SJCRH30 (cell line): ENCODE measurements at regions not wholly inside any gene's neighbourhood (a gene's known extent, or its start where the extent isn't known, plus 50 kb on each side); places are given as distances from the start of the nearest gene placed in this dataset.
"Not testable (repeated sequence)": the region's sequence is repeated elsewhere in the genome, so short reads cannot be mapped to it uniquely, and the experiment has no call there.

Source experiments
- DNase-seq, 2 experiments: peaks; one replicate each; pipeline ENCODE4 v3.0.0-alpha.2; 2015 to 2020
- H3K27ac ChIP-seq: fragments of 250-450 bp; sonication (Bioruptor Pico); 2 replicates; pipeline ENCODE4 v1.5.1; 2020; ENCODE audit warnings: mild to moderate bottlenecking, moderate library complexity
- H3K27me3 ChIP-seq: fragments of 250-450 bp; sonication (Bioruptor Pico); 2 replicates; pipeline ENCODE4 v1.5.1; 2020; ENCODE audit warnings: mild to moderate bottlenecking, moderate library complexity
- H3K36me3 ChIP-seq: fragments of 250-450 bp; sonication (Bioruptor Pico); 2 replicates; pipeline ENCODE4 v1.5.1; 2020; ENCODE audit warnings: mild to moderate bottlenecking, moderate library complexity
- H3K4me1 ChIP-seq: fragments of 250-450 bp; sonication (Bioruptor Pico); 2 replicates; pipeline ENCODE4 v1.5.1; 2020; ENCODE audit warnings: mild to moderate bottlenecking, moderate library complexity
- H3K4me3 ChIP-seq: fragments of 250-450 bp; sonication (Bioruptor Pico); 2 replicates; pipeline ENCODE4 v1.5.1; 2020; ENCODE audit warnings: mild to moderate bottlenecking, moderate library complexity
- H3K9me3 ChIP-seq: fragments of 250-450 bp; sonication (Bioruptor Pico); replicated peaks from 2 replicates; pipeline ENCODE4 v1.5.1; 2020; ENCODE audit warnings: mild to moderate bottlenecking, moderate library complexity

DNA sequence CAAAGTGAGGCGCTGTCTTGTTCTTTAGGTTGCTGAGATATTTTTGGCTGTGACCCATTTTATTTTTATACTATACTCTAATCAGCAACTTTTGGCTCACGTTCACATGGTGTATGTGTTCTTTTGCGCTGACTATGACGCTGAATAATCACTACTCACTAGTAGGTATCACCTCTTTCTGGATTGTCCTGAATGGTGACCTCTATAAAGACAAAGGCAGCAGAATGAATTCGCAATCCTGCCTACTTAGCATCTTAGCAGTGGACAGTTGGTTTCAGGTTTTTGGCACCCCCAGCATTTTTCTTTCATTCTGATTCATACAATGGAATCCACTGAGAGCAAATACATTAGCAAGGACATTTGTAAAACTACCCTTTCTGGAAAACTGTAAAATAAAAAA, 351.3 kb downstream of the JRKL start:
- Histone ChIP-seq H3K4me3 (no peak overlapping the region), H3K27ac (no peak overlapping the region), H3K36me3 (no peaks in the 10 kb centered on the region), H3K27me3 (no peaks in the 10 kb centered on the region), H3K4me1 (no peaks in the 10 kb centered on the region), H3K9me3 (no peaks in the 10 kb centered on the region)
- DNase-seq, result no peak

DNA sequence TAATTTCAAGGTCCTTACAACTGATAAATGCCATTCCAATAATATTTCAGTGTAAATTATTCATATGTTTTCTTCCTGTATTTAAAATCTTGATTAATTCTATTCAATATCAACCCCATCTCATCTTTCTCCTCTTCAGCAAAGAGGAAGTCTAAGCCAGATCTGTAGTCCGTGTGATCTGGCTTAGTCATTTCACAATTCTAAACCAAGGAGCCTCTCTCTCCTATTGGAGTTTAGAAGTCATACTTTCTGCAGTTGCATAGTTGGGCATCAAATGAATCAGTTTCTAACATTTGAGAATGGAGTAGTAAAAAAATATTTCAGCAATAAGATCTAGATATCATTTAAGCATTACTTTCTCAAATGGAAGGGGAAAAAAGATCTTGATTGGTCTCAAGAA, 354.9 kb downstream of the JRKL start:
- Histone ChIP-seq H3K4me3 (no peak overlapping the region), H3K9me3 (no peaks in the 10 kb centered on the region), H3K4me1 (no peaks in the 10 kb centered on the region), H3K27me3 (no peaks in the 10 kb centered on the region), H3K27ac (no peak overlapping the region), H3K36me3 (no peaks in the 10 kb centered on the region)
- DNase-seq, result no peak

DNA sequence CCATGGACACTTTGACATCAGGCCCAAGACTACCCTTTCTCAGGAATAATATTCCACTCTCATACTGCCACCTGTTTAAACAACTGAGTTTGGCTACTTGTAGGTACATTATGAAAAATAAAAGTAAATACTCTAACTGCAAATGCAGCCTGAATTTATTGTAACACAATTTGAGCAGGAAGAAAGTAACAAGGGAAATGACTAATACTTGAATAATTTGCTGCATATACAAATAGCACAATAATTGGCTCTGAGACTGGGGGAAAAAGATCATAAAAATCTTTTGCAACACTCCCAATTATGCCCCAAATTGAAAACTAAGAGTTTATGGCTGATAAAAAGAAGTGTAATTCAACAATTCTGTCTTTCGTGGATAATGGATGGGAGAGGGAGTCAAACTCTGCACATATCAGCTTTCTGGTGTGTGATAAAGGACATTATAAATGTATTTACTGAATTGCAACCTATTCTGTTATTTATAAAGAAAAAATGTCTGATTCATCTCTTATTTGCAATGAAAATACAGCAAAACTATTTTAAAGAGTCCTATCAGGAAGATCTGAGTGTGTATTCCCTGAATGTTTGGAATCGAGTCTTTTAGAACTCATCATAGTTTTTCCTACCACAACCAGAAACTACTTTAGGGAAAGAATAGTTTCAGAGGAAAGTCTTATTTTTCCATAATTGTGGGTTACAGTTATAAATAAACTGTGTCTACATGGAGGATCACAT, 359.0 kb downstream of the JRKL start:
- Histone ChIP-seq H3K27me3 (no peaks in the 10 kb centered on the region), H3K4me1 (no peaks in the 10 kb centered on the region), H3K4me3 (no peak overlapping the region), H3K36me3 (no peaks in the 10 kb centered on the region), H3K9me3 (no peaks in the 10 kb centered on the region), H3K27ac (no peak overlapping the region)
- DNase-seq, result no peak

DNA sequence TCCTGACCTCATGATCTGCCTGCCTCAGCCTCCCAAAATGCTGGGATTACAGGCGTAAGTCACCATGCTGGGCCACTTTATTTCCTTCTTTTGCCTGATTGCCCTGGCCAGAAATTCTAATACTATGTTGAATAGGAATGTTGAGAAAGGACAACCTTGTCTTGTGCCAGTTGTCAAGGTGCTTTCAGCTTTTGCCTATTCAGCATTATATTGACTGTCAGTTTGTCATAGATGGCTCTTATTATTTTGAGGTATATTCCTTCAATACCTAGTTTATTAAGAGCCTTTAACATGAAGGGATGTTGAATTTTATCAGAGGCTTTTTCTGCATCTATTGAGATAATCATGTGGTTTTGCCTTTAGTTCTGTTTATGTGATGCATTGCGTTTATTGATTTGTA, 362.0 kb downstream of the JRKL start:
- H3K4me3 ChIP-seq, H3K9me3 ChIP-seq, H3K4me1 ChIP-seq, H3K27ac ChIP-seq, H3K36me3 ChIP-seq, DNase-seq, H3K27me3 ChIP-seq: not testable (repeated sequence)

DNA sequence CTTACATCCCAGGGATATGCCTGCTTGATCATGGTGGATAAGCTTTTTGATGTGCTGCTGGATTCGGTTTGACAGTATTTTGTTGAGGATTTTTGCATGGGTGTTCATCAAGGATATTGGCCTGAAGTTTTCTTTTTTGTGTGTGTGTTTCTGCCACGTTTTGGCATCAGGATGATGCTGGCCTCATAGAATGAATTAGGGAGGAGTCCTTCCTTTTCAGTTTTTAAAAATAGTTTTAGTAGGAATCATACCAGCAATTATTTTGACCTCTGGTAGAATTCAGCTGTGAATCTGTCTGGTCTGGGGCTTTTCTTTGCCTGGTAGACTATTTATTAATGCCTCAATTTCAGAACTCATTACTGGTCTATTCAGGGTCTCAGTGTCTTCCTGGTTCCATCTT, 362.4 kb downstream of the JRKL start:
- Histone ChIP-seq H3K36me3 (no peaks in the 10 kb centered on the region), H3K27ac (no peak overlapping the region), H3K4me1 (no peaks in the 10 kb centered on the region), H3K9me3 (no peaks in the 10 kb centered on the region), H3K27me3 (no peaks in the 10 kb centered on the region), H3K4me3 (no peak overlapping the region)
- DNase-seq, result no peak

DNA sequence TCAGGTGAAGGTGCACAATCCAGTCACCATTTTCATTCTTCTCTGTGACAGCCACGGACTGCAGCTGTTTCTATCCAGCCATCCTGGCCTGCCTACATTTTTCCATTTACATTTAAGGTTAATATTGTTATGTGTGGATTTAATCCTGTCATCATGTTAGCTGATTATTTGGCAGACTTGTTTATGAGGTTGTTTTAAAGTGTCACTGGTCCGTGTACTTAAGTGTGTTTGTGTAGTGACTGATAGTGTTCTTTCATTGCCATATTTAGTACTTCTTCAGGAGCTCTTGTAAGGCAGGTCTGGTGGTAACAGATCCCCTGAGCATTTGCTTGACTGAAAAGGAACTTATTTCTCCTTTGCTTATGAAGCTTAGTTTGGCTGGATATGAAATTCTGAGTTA, 364.2 kb downstream of the JRKL start:
- H3K9me3 ChIP-seq, result no peaks in the 10 kb centered on the region
- H3K36me3 ChIP-seq, result no peaks in the 10 kb centered on the region
- no peak for DNase-seq

DNA sequence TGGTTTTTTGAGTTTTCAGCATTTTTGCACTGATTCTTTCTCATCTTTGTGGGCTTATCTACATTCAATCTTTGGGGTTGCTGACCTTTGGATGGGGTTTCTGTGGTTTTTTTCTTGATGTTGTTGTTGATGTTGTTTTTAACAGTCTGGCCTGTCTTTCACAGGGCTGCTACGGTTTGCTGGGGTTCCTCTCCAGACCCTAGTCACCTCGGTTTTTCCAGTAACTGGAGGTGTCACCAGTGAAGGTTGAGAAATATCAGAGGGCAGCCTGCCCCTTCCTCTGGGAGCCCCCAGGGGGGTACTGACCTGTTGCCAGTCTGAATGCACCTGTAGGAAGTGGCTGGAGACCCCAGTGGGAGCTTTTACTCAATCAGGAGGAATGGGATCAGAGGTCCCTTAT, 365.4 kb downstream of the JRKL start:
- no peaks in the 10 kb centered on the region for H3K9me3 ChIP-seq
- H3K36me3 ChIP-seq, result no peaks in the 10 kb centered on the region
- H3K4me3 ChIP-seq, result no peak overlapping the region
- no peaks in the 10 kb centered on the region for H3K27me3 ChIP-seq
- H3K4me1 ChIP-seq, result no peaks in the 10 kb centered on the region
- DNase-seq, result no peak
- no peak overlapping the region for H3K27ac ChIP-seq

More for the DNA sequence above, 364.2 kb downstream of the JRKL start:
- H3K27ac ChIP-seq, result no peak overlapping the region
- H3K27me3 ChIP-seq, result no peaks in the 10 kb centered on the region
- no peaks in the 10 kb centered on the region for H3K4me1 ChIP-seq
- H3K4me3 ChIP-seq, result no peak overlapping the region

DNA sequence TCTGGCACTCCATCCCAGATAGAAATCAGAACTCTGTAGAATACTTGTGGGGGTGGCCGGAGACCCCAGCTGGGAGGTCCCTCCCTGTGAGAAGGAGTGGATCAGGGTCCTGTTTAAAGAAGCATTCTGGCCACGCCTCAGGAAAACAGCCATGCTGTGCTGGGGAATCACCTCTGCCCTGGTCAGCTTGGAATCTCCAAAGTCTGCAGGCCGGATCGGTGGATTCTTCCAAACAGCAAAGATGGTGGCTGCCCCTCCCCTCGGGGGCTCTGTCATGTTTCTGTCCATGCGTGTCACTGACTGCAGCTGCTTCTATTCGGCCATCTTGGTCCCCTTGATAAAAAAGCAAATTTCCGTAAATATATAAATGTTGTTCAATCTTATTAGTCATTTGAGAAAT, 365.9 kb downstream of the JRKL start:
- no peaks in the 10 kb centered on the region for H3K9me3 ChIP-seq
- no peaks in the 10 kb centered on the region for H3K36me3 ChIP-seq
- H3K27ac ChIP-seq, result no peak overlapping the region
- DNase-seq, result no peak
- H3K4me1 ChIP-seq, result no peaks in the 10 kb centered on the region
- no peaks in the 10 kb centered on the region for H3K27me3 ChIP-seq
- H3K4me3 ChIP-seq, result no peak overlapping the region

DNA sequence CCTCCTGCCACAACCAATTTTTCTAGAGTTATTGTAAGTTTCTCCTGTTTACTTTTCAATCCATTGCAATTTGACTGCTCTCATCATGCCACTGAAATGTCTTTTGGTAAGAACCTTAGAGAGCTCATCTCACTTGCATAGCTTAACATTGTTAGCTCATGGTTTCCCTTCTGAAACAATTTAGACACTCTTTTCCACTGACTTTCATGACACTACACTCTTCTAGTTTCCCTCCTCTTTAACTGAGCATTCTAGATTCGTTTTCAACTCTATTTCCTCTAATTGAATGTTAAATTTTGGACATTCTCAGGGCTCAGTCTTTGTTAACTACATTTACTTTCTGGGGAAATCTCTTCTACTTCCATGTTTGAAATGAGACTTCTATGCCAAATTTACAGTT, 369.1 kb downstream of the JRKL start:
- H3K4me3 ChIP-seq, result no peak overlapping the region
- H3K9me3 ChIP-seq, result no peaks in the 10 kb centered on the region
- H3K27me3 ChIP-seq, result no peaks in the 10 kb centered on the region

DNA sequence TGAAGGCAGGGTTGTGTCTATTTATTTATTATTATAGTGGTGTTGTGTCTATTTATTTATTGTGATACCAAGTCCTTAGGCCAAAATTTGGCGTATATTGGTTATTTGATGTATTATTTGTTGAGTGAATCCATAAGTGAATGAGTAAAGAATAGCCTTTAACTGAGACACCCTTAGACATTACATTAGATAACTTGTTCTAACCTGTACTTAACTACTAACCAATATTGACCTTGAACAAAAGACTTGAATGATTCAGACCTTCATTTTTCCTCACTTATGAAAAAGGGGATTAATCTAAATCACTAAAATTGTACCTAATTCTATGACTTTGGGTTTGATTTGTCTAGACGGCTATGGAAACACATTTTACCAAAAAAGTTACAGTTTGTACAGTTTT, 370.5 kb downstream of the JRKL start:
- no peak for DNase-seq
- no peaks in the 10 kb centered on the region for H3K36me3 ChIP-seq
- H3K27me3 ChIP-seq, result no peaks in the 10 kb centered on the region
- no peaks in the 10 kb centered on the region for H3K4me1 ChIP-seq
- H3K9me3 ChIP-seq, result no peaks in the 10 kb centered on the region
- no peak overlapping the region for H3K27ac ChIP-seq
- no peak overlapping the region for H3K4me3 ChIP-seq

More for the DNA sequence above, 369.1 kb downstream of the JRKL start:
- Histone ChIP-seq H3K27ac (no peak overlapping the region), H3K36me3 (no peaks in the 10 kb centered on the region), H3K4me1 (no peaks in the 10 kb centered on the region)
- DNase-seq, result no peak

DNA sequence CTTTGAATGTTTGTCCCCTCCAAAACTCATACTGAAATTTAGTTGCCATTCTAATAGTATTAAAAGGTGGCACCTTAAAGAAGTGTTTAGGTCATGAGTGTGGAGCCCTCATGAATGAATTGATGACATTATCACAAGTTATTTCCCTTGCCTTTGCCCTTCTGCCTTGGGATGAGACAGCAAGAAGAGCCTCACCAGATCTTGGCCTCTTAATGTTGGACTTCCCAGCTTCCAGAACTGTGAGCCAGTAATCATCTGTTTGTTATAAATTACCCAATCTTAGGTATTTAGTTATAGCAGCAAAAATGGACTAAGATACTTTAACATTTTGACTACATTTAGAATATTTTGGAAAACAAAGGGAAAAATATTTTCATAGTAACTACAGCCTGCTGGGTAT, 371.0 kb downstream of the JRKL start:
- DNase-seq, result no peak
- Histone ChIP-seq H3K4me3 (no peak overlapping the region), H3K27ac (no peak overlapping the region), H3K27me3 (no peaks in the 10 kb centered on the region), H3K4me1 (no peaks in the 10 kb centered on the region), H3K36me3 (no peaks in the 10 kb centered on the region), H3K9me3 (no peaks in the 10 kb centered on the region)

DNA sequence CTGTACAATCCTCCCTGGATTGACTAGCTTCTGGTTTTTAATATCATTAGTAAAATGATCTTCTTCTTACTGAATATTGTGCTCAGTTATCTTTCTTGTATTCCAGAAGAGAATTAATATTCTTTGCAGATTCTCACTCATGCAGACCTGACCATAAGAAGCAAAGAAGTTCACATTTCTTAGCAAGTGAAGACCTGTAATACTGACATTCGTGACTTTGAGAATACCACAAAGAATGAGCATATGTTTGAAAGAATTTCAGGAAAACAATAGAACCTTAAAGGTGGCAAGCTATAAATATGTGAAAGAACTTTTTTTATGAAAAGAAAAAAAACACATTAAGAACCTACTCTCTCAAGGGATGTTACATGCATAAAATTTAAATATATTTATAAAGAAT, 371.6 kb downstream of the JRKL start:
- Histone ChIP-seq H3K27ac (no peak overlapping the region), H3K4me3 (no peak overlapping the region)
- no peak for DNase-seq

DNA sequence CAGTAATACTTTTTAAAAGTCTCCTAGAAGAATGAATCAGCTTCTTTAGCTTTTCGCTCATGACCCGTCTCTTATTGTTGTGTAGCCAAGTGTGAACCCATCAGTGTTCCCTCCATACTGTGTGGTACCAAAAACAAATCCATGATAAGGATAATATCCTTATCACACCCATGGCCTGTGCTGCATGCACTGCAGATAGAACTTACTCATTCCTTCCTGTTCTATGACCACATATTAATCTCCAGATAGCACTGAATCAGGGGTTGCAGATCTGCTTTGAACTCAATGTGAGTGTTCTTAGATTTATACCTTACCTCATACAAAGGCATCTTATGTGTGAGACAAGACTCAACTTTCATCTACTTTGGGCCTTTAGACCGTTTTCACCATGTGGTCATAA, 373.4 kb downstream of the JRKL start:
- H3K27me3 ChIP-seq, result no peaks in the 10 kb centered on the region
- H3K36me3 ChIP-seq, result no peaks in the 10 kb centered on the region
- DNase-seq, result no peak
- no peaks in the 10 kb centered on the region for H3K4me1 ChIP-seq
- H3K4me3 ChIP-seq, result no peak overlapping the region
- no peaks in the 10 kb centered on the region for H3K9me3 ChIP-seq
- no peak overlapping the region for H3K27ac ChIP-seq

More for the DNA sequence above, 371.6 kb downstream of the JRKL start:
- H3K9me3 ChIP-seq, result no peaks in the 10 kb centered on the region
- H3K4me1 ChIP-seq, result no peaks in the 10 kb centered on the region
- no peaks in the 10 kb centered on the region for H3K27me3 ChIP-seq
- no peaks in the 10 kb centered on the region for H3K36me3 ChIP-seq

DNA sequence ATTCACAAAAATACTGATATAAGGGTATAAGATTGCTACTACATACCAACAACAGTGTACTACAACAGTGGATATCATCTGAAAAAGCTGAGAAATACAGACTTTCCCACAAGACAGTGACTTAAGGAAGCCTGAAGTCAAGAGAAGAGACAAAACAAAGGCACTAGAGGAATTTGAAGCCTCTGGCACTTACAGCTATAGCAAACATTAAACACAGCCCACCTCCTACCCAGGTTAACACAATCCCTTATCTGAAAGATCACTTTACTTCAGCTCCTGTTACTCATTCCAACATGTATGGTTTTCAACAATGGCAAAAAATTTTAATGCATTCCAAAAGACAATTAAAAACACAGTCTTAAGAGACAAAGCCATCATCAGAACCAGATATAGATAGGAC, 388.5 kb downstream of the JRKL start:
- no peak for DNase-seq
- Histone ChIP-seq H3K27ac (no peak overlapping the region), H3K4me3 (no peak overlapping the region), H3K4me1 (no peaks in the 10 kb centered on the region), H3K27me3 (no peaks in the 10 kb centered on the region), H3K9me3 (no peaks in the 10 kb centered on the region), H3K36me3 (no peaks in the 10 kb centered on the region)

DNA sequence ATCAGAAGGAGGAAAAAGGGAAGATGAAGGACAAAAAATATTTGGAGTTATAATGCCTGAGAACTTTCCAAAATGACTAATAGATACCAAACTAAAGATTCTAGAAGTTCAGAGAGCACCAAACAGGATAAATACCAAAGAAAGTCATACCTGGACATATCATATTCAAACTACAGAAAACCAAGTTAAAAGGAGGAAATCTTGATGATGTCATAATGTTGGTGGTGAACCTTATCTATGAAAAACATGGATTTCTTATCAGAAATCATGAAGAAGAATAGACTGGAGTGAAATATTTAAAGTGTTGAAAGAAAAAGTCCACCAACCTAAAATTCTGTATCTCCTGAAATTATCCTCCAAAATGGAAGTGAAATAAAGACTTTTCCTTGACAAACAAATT, 389.2 kb downstream of the JRKL start:
- Histone ChIP-seq H3K27ac (no peak overlapping the region), H3K4me3 (no peak overlapping the region), H3K27me3 (no peaks in the 10 kb centered on the region)

DNA sequence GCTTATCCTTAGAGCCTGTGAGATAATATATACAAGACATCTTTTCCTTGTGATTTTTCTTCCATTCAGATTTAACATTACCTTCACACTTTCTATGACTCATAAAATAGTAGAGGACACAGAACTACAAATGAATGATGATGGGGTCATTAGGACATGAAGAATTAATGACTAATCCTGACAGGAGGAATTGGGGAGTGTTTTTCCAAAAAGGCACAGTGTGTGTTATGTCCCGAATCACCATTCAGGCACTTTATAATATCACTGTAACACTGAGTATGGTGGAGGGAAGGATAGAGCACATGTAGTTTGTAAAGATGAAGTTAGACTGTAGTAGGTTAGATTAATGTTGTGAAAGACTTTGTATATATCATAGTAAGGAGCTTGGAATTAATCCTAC, 391.3 kb downstream of the JRKL start:
- no peaks in the 10 kb centered on the region for H3K4me1 ChIP-seq
- no peak overlapping the region for H3K4me3 ChIP-seq
- no peaks in the 10 kb centered on the region for H3K36me3 ChIP-seq
- no peaks in the 10 kb centered on the region for H3K9me3 ChIP-seq
- H3K27ac ChIP-seq, result no peak overlapping the region
- DNase-seq, result no peak
- H3K27me3 ChIP-seq, result no peaks in the 10 kb centered on the region

More for the DNA sequence above, 389.2 kb downstream of the JRKL start:
- Histone ChIP-seq H3K4me1 (no peaks in the 10 kb centered on the region), H3K9me3 (no peaks in the 10 kb centered on the region), H3K36me3 (no peaks in the 10 kb centered on the region)
- no peak for DNase-seq
